Natural killer cell treated with Interleukin-12 subunit alpha and Interleukin-12 subunit beta and Interleukin-15 and Interleukin-18, amount 100 ng/mL, for 72 hours (primary cell): ENCODE measurements at regions not wholly inside any gene's neighbourhood (a gene's known extent, or its start where the extent isn't known, plus 50 kb on each side); places are given as distances from the start of the nearest gene placed in this dataset.

Source experiments
- ATAC-seq, 2 donors: fragments of 150-1000 bp; cut with Tn5 transposase in 1 of 2; sonication (Bioruptor Pico), chemical (Tn5 transposase) in 1 of 2; 2 replicates each; pipeline ENCODE4 v1.10.0; 2021
- DNase-seq: peaks from one replicate; pipeline ENCODE4 v3.0.0; 2022; ENCODE audit warnings: low spot score
- H3K27ac Mint-ChIP-seq, 2 donors: 1 replicate in 1 of 2; 2 replicates in 1 of 2; pipeline ENCODE4 v1.8.0; 2022; ENCODE audit warnings: mixed read lengths in 2 of 2, mild to moderate bottlenecking in 1 of 2, moderate library complexity in 1 of 2
- H3K27me3 Mint-ChIP-seq, 2 donors: 1 replicate in 1 of 2; 2 replicates in 1 of 2; pipeline ENCODE4 v1.8.0; 2022; ENCODE audit warnings: mixed read lengths in 2 of 2
- H3K36me3 Mint-ChIP-seq: one replicate; pipeline ENCODE4 v1.8.0; 2022; ENCODE audit warnings: mixed read lengths
- H3K4me1 Mint-ChIP-seq, 2 donors: 1 replicate in 1 of 2; 2 replicates in 1 of 2; pipeline ENCODE4 v1.8.0; 2022; ENCODE audit warnings: low read depth in 2 of 2, mixed read lengths in 2 of 2, mild to moderate bottlenecking in 1 of 2
- H3K4me3 Mint-ChIP-seq: one replicate; pipeline ENCODE4 v1.8.0; 2022; ENCODE audit warnings: mixed read lengths
- H3K9me3 Mint-ChIP-seq: 2 replicates; pipeline ENCODE4 v1.8.0; 2022; ENCODE audit warnings: mixed read lengths

- no peak for DNase-seq
- Mint-ChIP-seq H3K4me1 (no peaks in the 10 kb centered on the region), H3K27ac (no peak overlapping the region), H3K9me3 (no peaks in the 10 kb centered on the region), H3K4me3 (no peak overlapping the region), H3K27me3 (peaks cover 4 to 20% of the 10 kb centered on the region in 2 donors), H3K36me3 (no peaks in the 10 kb centered on the region)
- no peak for ATAC-seq
Observed at GRCh38 chr7:106992511-106992910, 52.0 kb upstream of the PRKAR2B start.
